H1 (cell line): ENCODE measurements at regions not wholly inside any gene's neighbourhood (a gene's known extent, or its start where the extent isn't known, plus 50 kb on each side); places are given as distances from the start of the nearest gene placed in this dataset.

Experiments used
- CTCF ChIA-PET: fragments of 300-600 bp; sonication (Branson Sonifier 250); formaldehyde crosslinking; loops from one replicate; lab custom pipeline; 2021; ENCODE audit not compliant: partially characterized antibody; lab: Charles Lee
- POLR2A ChIA-PET: fragments of 300-600 bp; sonication (Branson Sonifier 250); formaldehyde crosslinking; loops from one replicate; lab custom pipeline; 2021; ENCODE audit warnings: inconsistent platforms; ENCODE audit not compliant: partially characterized antibody; lab: Charles Lee
- DNase-seq, 2 experiments: peaks; one replicate each; pipeline versions ENCODE4 v3.0.0 to v3.0.0-alpha.2; 2010 to 2022; ENCODE audit warnings: low spot score in 2 of 2, low read depth in 1 of 2, mixed read lengths in 1 of 2
- FAIRE-seq: peaks from 2 replicates; lab custom pipeline; 2011; peaks lifted over from hg19 to GRCh38; lab: Jason Lieb, UNC
- H2AFZ ChIP-seq: 2 replicates; pipeline ENCODE4 v1.8.1; 2012; ENCODE audit warnings: low read length, inconsistent platforms
- H2AK5ac ChIP-seq: 2 replicates; pipeline ENCODE4 v1.6.1; 2013; ENCODE audit warnings: low read depth, low read length
- H2BK120ac ChIP-seq: replicated peaks from 2 replicates; pipeline ENCODE3; 2013; ENCODE audit warnings: low read depth, low read length, inconsistent platforms
- H2BK12ac ChIP-seq: 2 replicates; pipeline ENCODE4 v1.6.1; 2013; ENCODE audit warnings: low read depth, low read length
- H2BK15ac ChIP-seq: 2 replicates; pipeline ENCODE4 v1.6.1; 2013; ENCODE audit warnings: low read length
- H2BK20ac ChIP-seq: 2 replicates; pipeline ENCODE4 v1.6.1; 2013; ENCODE audit warnings: low read length
- H2BK5ac ChIP-seq: 2 replicates; pipeline ENCODE4 v1.6.1; 2013; ENCODE audit warnings: low read depth, low read length
- H3K14ac ChIP-seq: 2 replicates; pipeline ENCODE4 v1.6.1; 2013; ENCODE audit warnings: inconsistent platforms; ENCODE audit not compliant: insufficient read length
- H3K18ac ChIP-seq: 2 replicates; pipeline ENCODE4 v1.6.1; 2013; ENCODE audit warnings: low read length; ENCODE audit errors: extremely low read depth
- H3K23ac ChIP-seq: 2 replicates; pipeline ENCODE4 v1.6.1; 2013; ENCODE audit warnings: inconsistent platforms; ENCODE audit not compliant: insufficient read length
- H3K23me2 ChIP-seq: 2 replicates; pipeline ENCODE4 v1.6.1; 2013; ENCODE audit warnings: low read depth, low read length
- H3K27ac ChIP-seq: 2 replicates; pipeline ENCODE4 v1.6.1; 2011; ENCODE audit warnings: low read depth, low read length, inconsistent platforms
- H3K27me3 ChIP-seq, 4 experiments: replicated peaks in 1 of 4; 1 replicate in 1 of 4; 2 replicates in 3 of 4; pipeline versions ENCODE4 v1.6.1 to v1.8.1; 2011 to 2013; ENCODE audit warnings: low read length in 3 of 4, mild to moderate bottlenecking in 3 of 4, inconsistent platforms in 2 of 4, mixed read lengths in 2 of 4, moderate library complexity in 1 of 4; ENCODE audit not compliant: control insufficient read depth in 3 of 4, insufficient read depth in 3 of 4; ENCODE audit errors: extremely low read depth in 1 of 4
- H3K36me3 ChIP-seq, 4 experiments: 2 replicates each; pipeline versions ENCODE4 v1.6.1 to v1.8.1; 2011 to 2013; ENCODE audit warnings: mild to moderate bottlenecking in 4 of 4, low read length in 3 of 4, moderate library complexity in 2 of 4, control low read depth in 1 of 4, inconsistent platforms in 1 of 4; ENCODE audit not compliant: insufficient read depth in 4 of 4, control insufficient read depth in 2 of 4
- H3K4ac ChIP-seq: replicated peaks from 2 replicates; pipeline ENCODE3; 2013; ENCODE audit warnings: low read length, low read depth, mixed read lengths, inconsistent platforms; ENCODE audit not compliant: insufficient read length
- H3K4me1 ChIP-seq, 4 experiments: replicated peaks in 1 of 4; 1 replicate in 1 of 4; 2 replicates in 3 of 4; pipeline versions ENCODE4 v1.6.1 to v1.8.1; 2011 to 2013; ENCODE audit warnings: low read length in 3 of 4, inconsistent platforms in 2 of 4, mixed read lengths in 1 of 4; ENCODE audit not compliant: insufficient read depth in 4 of 4, control insufficient read depth in 3 of 4
- H3K4me2 ChIP-seq, 2 experiments: 2 replicates each; pipeline versions ENCODE4 v1.6.1 to v1.8.1; 2011 to 2013; ENCODE audit warnings: low read depth in 2 of 2, low read length in 2 of 2, control low read depth in 1 of 2, inconsistent platforms in 1 of 2, mild to moderate bottlenecking in 1 of 2; ENCODE audit not compliant: insufficient read depth in 1 of 2
- H3K4me3 ChIP-seq, 4 experiments: fragments of 200-600, 300-600 bp in 1 of 4; sonication (generic), shearing (Covaris generic), sonication (Bioruptor Twin) in 1 of 4; 2 replicates each; pipeline versions ENCODE4 v1.5.1 to v1.8.1; 2011 to 2016; ENCODE audit warnings: low read length in 4 of 4, low read depth in 3 of 4, control low read depth in 2 of 4, inconsistent platforms in 2 of 4, mild to moderate bottlenecking in 2 of 4, mixed read lengths in 1 of 4, moderate library complexity in 1 of 4; ENCODE audit not compliant: insufficient read depth in 2 of 4; ENCODE audit errors: extremely low read depth in 1 of 4
- H3K56ac ChIP-seq: replicated peaks from 2 replicates; pipeline ENCODE3; 2013; ENCODE audit warnings: low read depth, mild to moderate bottlenecking, mixed read lengths, low read length, inconsistent platforms; ENCODE audit not compliant: insufficient read length
- H3K79me1 ChIP-seq: 2 replicates; pipeline ENCODE4 v1.6.1; 2013; ENCODE audit warnings: low read depth, low read length, control low read depth
- H3K79me2 ChIP-seq, 2 experiments: 2 replicates each; pipeline versions ENCODE4 v1.6.1 to v1.8.1; 2012 to 2013; ENCODE audit warnings: low read length in 2 of 2, mild to moderate bottlenecking in 2 of 2, inconsistent platforms in 1 of 2; ENCODE audit not compliant: insufficient read depth in 2 of 2, control insufficient read depth in 1 of 2
- H3K9ac ChIP-seq, 4 experiments: replicated peaks in 1 of 4; 1 replicate in 1 of 4; 2 replicates in 3 of 4; pipeline versions ENCODE4 v1.6.1 to v1.8.1; 2011 to 2013; ENCODE audit warnings: low read depth in 3 of 4, low read length in 3 of 4, control low read depth in 2 of 4, mild to moderate bottlenecking in 2 of 4, moderate library complexity in 2 of 4, inconsistent platforms in 1 of 4; ENCODE audit errors: extremely low read depth in 1 of 4
- H3K9me3 ChIP-seq, 2 experiments: 2 replicates each; pipeline versions ENCODE4 v1.6.1 to v1.8.1; 2012 to 2013; ENCODE audit warnings: mild to moderate bottlenecking in 2 of 2, moderate library complexity in 2 of 2, control low read depth in 1 of 2, inconsistent platforms in 1 of 2, low read depth in 1 of 2, low read length in 1 of 2, mixed read lengths in 1 of 2; ENCODE audit not compliant: insufficient read depth in 2 of 2
- H4K20me1 ChIP-seq, 2 experiments: replicated peaks in 1 of 2; 2 replicates each; pipeline versions ENCODE3 to v1.8.1; 2011 to 2013; ENCODE audit warnings: inconsistent platforms in 2 of 2, low read length in 2 of 2, mild to moderate bottlenecking in 1 of 2; ENCODE audit not compliant: insufficient read depth in 2 of 2, control insufficient read depth in 1 of 2
- H4K5ac ChIP-seq: 2 replicates; pipeline ENCODE4 v1.6.1; 2013; ENCODE audit warnings: low read length, low read depth, mixed read lengths, inconsistent platforms; ENCODE audit not compliant: insufficient read length
- H4K8ac ChIP-seq: 2 replicates; pipeline ENCODE4 v1.8.0; 2013; ENCODE audit warnings: mild to moderate bottlenecking, moderate library complexity, low read length, inconsistent platforms; ENCODE audit not compliant: insufficient read depth; ENCODE audit errors: extremely low read depth
- H4K91ac ChIP-seq: replicated peaks from 2 replicates; pipeline ENCODE3; 2013; ENCODE audit warnings: low read length, mixed read lengths, inconsistent platforms; ENCODE audit not compliant: insufficient read length
- CHD1 ChIP-seq: IDR thresholded peaks from 2 replicates; pipeline ENCODE4 v1.6.1; 2012; ENCODE audit warnings: low read depth, low read length, improper control_type of control experiment
- WGBS, 2 experiments: shearing (Covaris generic) in 1 of 2; methylation state at CpG; one replicate each; pipeline versions ENCODE4 v1.1.6 to v1.1.7; 2013 to 2015; ENCODE audit warnings: low lambda C conversion rate in 2 of 2, mixed read lengths in 2 of 2, inconsistent platforms in 1 of 2, low coverage in 1 of 2, missing lambda C conversion rate in 1 of 2; ENCODE audit not compliant: insufficient replicate concordance in 2 of 2, insufficient coverage in 1 of 2, insufficient read length in 1 of 2; ENCODE audit errors: extremely low coverage in 1 of 2, missing lambda C conversion rate in 1 of 2; 5-methylcytosine and 5-hydroxymethylcytosine counted together

DNA sequence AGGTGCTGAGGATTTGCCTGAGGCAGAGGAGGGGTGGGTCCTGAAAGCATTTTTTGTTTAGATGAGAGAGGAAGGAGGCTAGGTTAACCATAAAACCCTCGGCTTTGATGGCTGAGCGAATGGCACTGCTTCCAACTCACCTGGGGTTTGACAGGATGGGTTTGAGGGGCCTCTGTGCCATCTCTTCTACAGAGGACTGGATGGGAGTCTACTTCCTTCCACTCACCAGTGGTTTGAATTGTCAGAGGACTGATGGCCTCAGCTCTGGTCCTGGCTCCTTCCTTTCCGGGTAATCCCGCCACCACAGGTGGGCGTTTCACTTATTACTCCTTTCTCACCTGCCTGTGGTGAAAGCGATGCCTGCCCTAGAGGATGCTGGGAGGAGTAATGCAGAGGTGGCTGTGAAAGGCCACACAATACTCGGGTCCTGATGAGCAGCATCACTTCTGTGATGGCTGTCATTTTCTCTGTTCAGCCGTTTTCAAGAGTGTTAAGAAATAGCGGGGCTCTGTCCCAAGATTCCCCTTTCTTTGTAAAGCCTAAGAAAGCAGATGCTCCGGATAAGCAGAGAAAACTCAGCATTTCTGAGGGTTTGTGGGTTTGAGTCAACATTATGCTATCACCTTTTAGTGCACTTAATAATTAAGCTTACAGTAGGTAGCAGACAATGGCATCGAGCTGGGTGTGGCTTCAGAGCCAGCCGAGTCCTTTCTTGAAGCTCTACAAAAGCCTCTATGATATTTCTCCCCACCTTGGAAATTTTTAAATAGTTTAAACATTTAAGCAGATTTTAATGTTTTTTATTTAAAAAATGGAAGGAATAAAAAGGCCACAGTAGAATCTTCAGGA is 220.7 kb downstream of the HLX start:
- no peak overlapping the region for H3K4me3 ChIP-seq
- H3K27me3 ChIP-seq = no peaks in the 10 kb centered on the region
- no peak overlapping the region for H3K4me2 ChIP-seq
- no peak overlapping the region for H2BK5ac ChIP-seq
- H3K79me2 ChIP-seq = no peaks in the 10 kb centered on the region
- H3K18ac ChIP-seq = no peak overlapping the region
- no peak overlapping the region for H4K8ac ChIP-seq
- no peak for FAIRE-seq
- no peak for DNase-seq
- no peak overlapping the region for H2AK5ac ChIP-seq
- no peak overlapping the region for H3K27ac ChIP-seq
- no peak overlapping the region for H2AFZ ChIP-seq
- no peak overlapping the region for H2BK20ac ChIP-seq
- H4K20me1 ChIP-seq = no peaks in the 10 kb centered on the region
- no peaks in the 10 kb centered on the region for H3K36me3 ChIP-seq
- no peaks in the 10 kb centered on the region for H3K23me2 ChIP-seq
- H4K91ac ChIP-seq = no peak overlapping the region
- H3K9ac ChIP-seq = no peak overlapping the region
- H3K14ac ChIP-seq = no peak overlapping the region
- no peaks in the 10 kb centered on the region for H3K4me1 ChIP-seq
- no peak overlapping the region for H3K56ac ChIP-seq
- H3K9me3 ChIP-seq = no peaks in the 10 kb centered on the region
- no peak overlapping the region for H3K4ac ChIP-seq
- no peak overlapping the region for H2BK12ac ChIP-seq
- ChIA-PET CTCF (interaction anchor here (0.6 kb wide), 2 partner anchors 53 to 119 kb away, joined by 5 read pairs; no protein-coding TSS in a partner anchor), POLR2A (no interaction called here)
- no peak overlapping the region for H3K23ac ChIP-seq
- H3K79me1 ChIP-seq = no peaks in the 10 kb centered on the region
- 93% methylated on average over 12 of the region's 12 CpGs; no CpG with 5 or more reads in 1 of the 2 experiments for WGBS, 2 experiments
- no peak for TF ChIP-seq CHD1
- no peak overlapping the region for H2BK15ac ChIP-seq
- no peak overlapping the region for H2BK120ac ChIP-seq
- H4K5ac ChIP-seq = no peak overlapping the region
